ENCODE measurements at regions not wholly inside any gene's neighbourhood (a gene's known extent, or its start where the extent isn't known, plus 50 kb on each side); places are given as distances from the start of the nearest gene placed in this dataset.
"Not testable (repeated sequence)": the region's sequence is repeated elsewhere in the genome, so short reads cannot be mapped to it uniquely, and the experiment has no call there.

- Histone ChIP-seq H3K27me3 (ENCODE audit: control insufficient read depth in 5 of 5, insufficient read depth in 4 of 5, low read length in 5 of 5) (no peaks in the 10 kb centered on the region), H3K4me3 (ENCODE audit: low read depth in 1 of 5, low read length in 5 of 5) (no peak overlapping the region), H3K36me3 (ENCODE audit: control insufficient read depth in 5 of 5, insufficient read depth in 5 of 5, low read length in 5 of 5) (no peaks in the 10 kb centered on the region), H3K27ac (ENCODE audit: low read depth, low read length) (no peak overlapping the region), H3K9me3 (ENCODE audit: control insufficient read depth in 5 of 5, low read length in 5 of 5) (no peaks in the 10 kb centered on the region), H3K4me1 (ENCODE audit: control insufficient read depth in 5 of 5, insufficient read depth in 5 of 5, low read length in 5 of 5) (no peaks in the 10 kb centered on the region), H3K9ac (ENCODE audit: low read length in 5 of 5) (no peak overlapping the region)
Observed at GRCh38 chr12:59372956-59373355, 222.9 kb upstream of the SLC16A7 start.

DNA sequence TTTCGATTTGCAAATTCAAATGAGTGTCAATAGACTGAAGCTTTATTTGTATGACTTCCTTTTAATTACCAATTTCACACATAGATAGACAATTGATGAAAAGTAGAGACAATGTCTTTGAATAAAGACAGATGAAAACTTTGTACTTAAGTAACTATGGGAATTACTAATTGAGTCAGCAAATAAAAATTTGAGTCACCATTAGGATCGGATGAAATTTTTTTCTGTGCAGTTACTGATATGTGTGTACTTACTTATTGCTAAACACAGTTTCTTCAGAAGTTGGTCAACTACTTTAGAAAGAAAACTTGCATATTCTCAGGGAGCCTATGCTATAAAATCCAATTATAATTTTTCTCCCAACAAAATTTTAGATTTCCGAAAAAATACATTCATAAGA is 224.9 kb upstream of the SLC16A7 start:
- H3K27ac ChIP-seq (ENCODE audit: low read depth, low read length), result no peak overlapping the region
- no peak overlapping the region for H3K9ac ChIP-seq (ENCODE audit: low read length in 5 of 5)
- no peaks in the 10 kb centered on the region for H3K36me3 ChIP-seq (ENCODE audit: control insufficient read depth in 5 of 5, insufficient read depth in 5 of 5, low read length in 5 of 5)
- no peak overlapping the region for H3K4me3 ChIP-seq (ENCODE audit: low read depth in 1 of 5, low read length in 5 of 5)
- H3K4me1 ChIP-seq (ENCODE audit: control insufficient read depth in 5 of 5, insufficient read depth in 5 of 5, low read length in 5 of 5), result no peaks in the 10 kb centered on the region
- H3K9me3 ChIP-seq (ENCODE audit: control insufficient read depth in 5 of 5, low read length in 5 of 5), result no peaks in the 10 kb centered on the region
- no peaks in the 10 kb centered on the region for H3K27me3 ChIP-seq (ENCODE audit: control insufficient read depth in 5 of 5, insufficient read depth in 4 of 5, low read length in 5 of 5)

DNA sequence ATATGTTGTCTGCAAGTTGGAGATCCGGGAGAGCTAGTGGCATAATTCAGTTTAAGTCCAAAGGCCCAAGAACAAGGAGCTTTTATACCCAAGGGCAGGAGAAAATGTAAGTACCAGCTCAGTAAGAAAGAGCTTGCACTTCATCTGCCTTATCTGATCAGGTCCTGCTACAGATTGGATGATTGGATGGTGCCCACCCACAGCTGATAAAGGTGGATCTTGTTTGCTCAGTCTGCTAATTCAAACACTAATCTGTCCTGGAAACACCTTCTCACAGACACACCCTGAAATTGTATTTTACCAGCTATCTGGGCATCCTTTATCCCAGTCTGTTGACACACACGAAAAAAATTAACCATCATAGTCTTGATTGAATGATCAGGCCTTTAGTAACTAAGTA is 230.7 kb upstream of the SLC16A7 start:
- no peaks in the 10 kb centered on the region for H3K27me3 ChIP-seq (ENCODE audit: control insufficient read depth in 5 of 5, insufficient read depth in 4 of 5, low read length in 5 of 5)
- no peaks in the 10 kb centered on the region for H3K4me1 ChIP-seq (ENCODE audit: control insufficient read depth in 5 of 5, insufficient read depth in 5 of 5, low read length in 5 of 5)
- H3K9ac ChIP-seq (ENCODE audit: low read length in 5 of 5), result no peak overlapping the region
- H3K36me3 ChIP-seq (ENCODE audit: control insufficient read depth in 5 of 5, insufficient read depth in 5 of 5, low read length in 5 of 5), result no peaks in the 10 kb centered on the region
- no peaks in the 10 kb centered on the region for H3K9me3 ChIP-seq (ENCODE audit: control insufficient read depth in 5 of 5, low read length in 5 of 5)
- H3K4me3 ChIP-seq (ENCODE audit: low read depth in 1 of 5, low read length in 5 of 5), result no peak overlapping the region
- H3K27ac ChIP-seq (ENCODE audit: low read depth, low read length), result no peak overlapping the region

DNA sequence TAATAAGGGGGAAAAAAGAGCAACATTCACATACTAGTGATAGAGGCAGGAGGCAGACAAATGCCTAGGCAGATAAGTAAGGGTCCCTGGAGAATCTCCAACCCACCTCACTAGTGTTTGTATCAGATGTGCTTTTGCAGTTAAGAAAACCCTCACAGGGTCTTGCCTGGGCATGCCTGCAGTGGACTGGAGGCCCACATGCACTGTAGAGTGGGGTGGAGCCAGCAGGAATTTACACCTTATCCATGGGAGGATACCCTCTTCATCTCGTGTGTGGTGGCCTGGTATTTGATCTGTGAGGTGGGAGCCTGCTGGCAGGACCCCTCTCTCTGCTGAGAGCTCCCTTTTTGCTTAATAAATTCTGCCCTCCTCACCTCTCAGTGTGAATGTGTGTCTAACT is 238.0 kb upstream of the SLC16A7 start:
- no peak overlapping the region for H3K4me3 ChIP-seq (ENCODE audit: low read depth in 1 of 5, low read length in 5 of 5)
- no peaks in the 10 kb centered on the region for H3K4me1 ChIP-seq (ENCODE audit: control insufficient read depth in 5 of 5, insufficient read depth in 5 of 5, low read length in 5 of 5)
- H3K9ac ChIP-seq (ENCODE audit: low read length in 5 of 5), result no peak overlapping the region
- no peaks in the 10 kb centered on the region for H3K9me3 ChIP-seq (ENCODE audit: control insufficient read depth in 5 of 5, low read length in 5 of 5)
- H3K27ac ChIP-seq (ENCODE audit: low read depth, low read length), result no peak overlapping the region
- H3K27me3 ChIP-seq (ENCODE audit: control insufficient read depth in 5 of 5, insufficient read depth in 4 of 5, low read length in 5 of 5), result no peaks in the 10 kb centered on the region
- H3K36me3 ChIP-seq (ENCODE audit: control insufficient read depth in 5 of 5, insufficient read depth in 5 of 5, low read length in 5 of 5), result no peaks in the 10 kb centered on the region

- H3K27ac ChIP-seq (ENCODE audit: low read depth, low read length); H3K4me1 ChIP-seq (ENCODE audit: control insufficient read depth in 5 of 5, insufficient read depth in 5 of 5, low read length in 5 of 5); H3K36me3 ChIP-seq (ENCODE audit: control insufficient read depth in 5 of 5, insufficient read depth in 5 of 5, low read length in 5 of 5); H3K27me3 ChIP-seq (ENCODE audit: control insufficient read depth in 5 of 5, insufficient read depth in 4 of 5, low read length in 5 of 5); H3K9me3 ChIP-seq (ENCODE audit: control insufficient read depth in 5 of 5, low read length in 5 of 5); H3K4me3 ChIP-seq (ENCODE audit: low read depth in 1 of 5, low read length in 5 of 5); H3K9ac ChIP-seq (ENCODE audit: low read length in 5 of 5): not testable (repeated sequence)
Observed at GRCh38 chr12:59346248-59346647, 249.6 kb upstream of the SLC16A7 start.

DNA sequence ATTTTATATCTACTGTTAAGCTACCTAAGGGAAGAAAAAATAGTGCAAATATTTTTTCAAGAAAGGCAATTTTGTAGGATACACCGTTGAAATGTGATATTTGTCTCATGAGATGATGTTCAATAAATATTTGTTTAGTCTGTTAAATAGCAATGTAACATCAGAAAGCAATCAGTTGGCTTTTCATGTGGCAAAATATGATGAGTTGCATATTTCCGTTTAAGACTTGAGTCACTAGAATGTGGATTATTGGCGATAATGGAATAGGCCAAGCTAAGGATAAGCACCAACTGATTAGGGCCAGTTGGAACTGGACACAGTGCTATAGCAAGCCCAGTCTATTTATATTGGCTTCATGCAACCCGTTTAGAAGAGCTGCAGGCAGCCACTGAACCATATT is 250.4 kb upstream of the SLC16A7 start:
- Histone ChIP-seq H3K4me3 (ENCODE audit: low read depth in 1 of 5, low read length in 5 of 5) (no peak overlapping the region), H3K27me3 (ENCODE audit: control insufficient read depth in 5 of 5, insufficient read depth in 4 of 5, low read length in 5 of 5) (no peaks in the 10 kb centered on the region)

DNA sequence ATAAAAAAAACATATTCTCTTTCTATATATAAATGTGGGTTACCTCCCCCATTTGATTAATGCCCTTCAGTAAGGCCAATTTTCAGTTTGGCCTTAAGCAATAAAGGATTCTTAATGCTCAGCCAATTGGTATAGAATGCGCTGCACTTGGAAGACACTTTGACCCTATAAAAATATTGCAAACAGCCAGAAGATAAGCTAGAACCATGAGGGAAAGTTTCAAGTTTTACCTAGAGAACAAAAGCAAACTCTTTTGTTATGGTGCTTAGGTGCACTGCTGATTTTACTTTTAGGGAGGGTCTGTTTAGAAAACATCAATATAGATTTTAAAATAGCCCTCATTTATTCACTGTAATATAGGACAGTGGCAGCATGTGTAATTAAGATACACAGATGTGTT is 251.6 kb upstream of the SLC16A7 start:
- Histone ChIP-seq H3K4me3 (ENCODE audit: low read depth in 1 of 5, low read length in 5 of 5) (no peak overlapping the region), H3K27me3 (ENCODE audit: control insufficient read depth in 5 of 5, insufficient read depth in 4 of 5, low read length in 5 of 5) (no peaks in the 10 kb centered on the region), H3K9ac (ENCODE audit: low read length in 5 of 5) (no peak overlapping the region), H3K9me3 (ENCODE audit: control insufficient read depth in 5 of 5, low read length in 5 of 5) (peaks cover 0 to 2% (median 0%) of the 10 kb centered on the region in 5 donors), H3K27ac (ENCODE audit: low read depth, low read length) (no peak overlapping the region), H3K4me1 (ENCODE audit: control insufficient read depth in 5 of 5, insufficient read depth in 5 of 5, low read length in 5 of 5) (no peaks in the 10 kb centered on the region), H3K36me3 (ENCODE audit: control insufficient read depth in 5 of 5, insufficient read depth in 5 of 5, low read length in 5 of 5) (no peaks in the 10 kb centered on the region)

More for the DNA sequence above, 250.4 kb upstream of the SLC16A7 start:
- Histone ChIP-seq H3K4me1 (ENCODE audit: control insufficient read depth in 5 of 5, insufficient read depth in 5 of 5, low read length in 5 of 5) (no peaks in the 10 kb centered on the region), H3K9me3 (ENCODE audit: control insufficient read depth in 5 of 5, low read length in 5 of 5) (peaks cover 0 to 2% (median 0%) of the 10 kb centered on the region in 5 donors), H3K9ac (ENCODE audit: low read length in 5 of 5) (no peak overlapping the region), H3K27ac (ENCODE audit: low read depth, low read length) (no peak overlapping the region), H3K36me3 (ENCODE audit: control insufficient read depth in 5 of 5, insufficient read depth in 5 of 5, low read length in 5 of 5) (no peaks in the 10 kb centered on the region)

- Histone ChIP-seq H3K9me3 (ENCODE audit: control insufficient read depth in 5 of 5, low read length in 5 of 5) (no peaks in the 10 kb centered on the region), H3K9ac (ENCODE audit: low read length in 5 of 5) (no peak overlapping the region), H3K4me1 (ENCODE audit: control insufficient read depth in 5 of 5, insufficient read depth in 5 of 5, low read length in 5 of 5) (no peaks in the 10 kb centered on the region), H3K4me3 (ENCODE audit: low read depth in 1 of 5, low read length in 5 of 5) (no peak overlapping the region), H3K27ac (ENCODE audit: low read depth, low read length) (no peak overlapping the region), H3K27me3 (ENCODE audit: control insufficient read depth in 5 of 5, insufficient read depth in 4 of 5, low read length in 5 of 5) (no peaks in the 10 kb centered on the region), H3K36me3 (ENCODE audit: control insufficient read depth in 5 of 5, insufficient read depth in 5 of 5, low read length in 5 of 5) (no peaks in the 10 kb centered on the region)
Observed at GRCh38 chr12:59329462-59329861, 266.4 kb upstream of the SLC16A7 start.

DNA sequence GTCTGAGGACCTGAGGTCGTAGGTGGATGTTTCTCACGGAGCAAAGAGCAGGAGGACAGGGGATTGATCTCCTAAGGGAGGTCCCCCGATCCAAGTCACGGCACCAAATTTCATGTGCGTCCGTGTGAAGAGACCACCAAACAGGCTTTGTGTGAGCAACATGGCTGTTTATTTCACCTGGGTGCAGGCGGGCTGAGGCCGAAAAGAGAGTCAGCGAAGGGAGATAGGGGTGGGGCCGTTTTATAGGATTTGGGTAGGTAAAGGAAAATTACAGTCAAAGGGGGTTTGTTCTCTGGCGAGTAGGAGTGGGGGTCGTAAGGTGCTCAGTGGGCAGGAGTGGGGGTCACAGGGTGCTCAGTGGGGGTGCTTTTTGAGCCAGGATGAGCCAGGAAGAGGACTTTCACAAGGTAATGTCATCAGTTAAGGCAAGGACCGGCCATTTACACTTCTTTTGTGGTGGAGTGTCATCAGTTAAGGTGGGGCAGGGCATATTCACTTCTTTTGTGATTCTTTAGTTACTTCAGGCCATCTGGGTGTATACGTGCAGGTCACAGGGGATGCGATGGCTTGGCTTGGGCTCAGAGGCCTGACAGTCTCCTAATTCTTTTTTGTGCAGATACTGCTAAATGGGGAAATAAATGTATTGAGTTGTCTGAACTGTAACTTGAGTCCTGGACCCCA is 267.3 kb upstream of the SLC16A7 start:
- H3K4me1 ChIP-seq (ENCODE audit: control insufficient read depth in 5 of 5, insufficient read depth in 5 of 5, low read length in 5 of 5); H3K27ac ChIP-seq (ENCODE audit: low read depth, low read length); H3K9ac ChIP-seq (ENCODE audit: low read length in 5 of 5); H3K9me3 ChIP-seq (ENCODE audit: control insufficient read depth in 5 of 5, low read length in 5 of 5); H3K36me3 ChIP-seq (ENCODE audit: control insufficient read depth in 5 of 5, insufficient read depth in 5 of 5, low read length in 5 of 5); H3K4me3 ChIP-seq (ENCODE audit: low read depth in 1 of 5, low read length in 5 of 5); H3K27me3 ChIP-seq (ENCODE audit: control insufficient read depth in 5 of 5, insufficient read depth in 4 of 5, low read length in 5 of 5): not testable (repeated sequence)

GRCh38 chr12:59326457-59326856 is 269.4 kb upstream of the SLC16A7 start:
- not testable (repeated sequence) for H3K27me3 ChIP-seq (ENCODE audit: control insufficient read depth in 5 of 5, insufficient read depth in 4 of 5, low read length in 5 of 5); H3K9me3 ChIP-seq (ENCODE audit: control insufficient read depth in 5 of 5, low read length in 5 of 5); H3K9ac ChIP-seq (ENCODE audit: low read length in 5 of 5); H3K4me1 ChIP-seq (ENCODE audit: control insufficient read depth in 5 of 5, insufficient read depth in 5 of 5, low read length in 5 of 5); H3K36me3 ChIP-seq (ENCODE audit: control insufficient read depth in 5 of 5, insufficient read depth in 5 of 5, low read length in 5 of 5); H3K4me3 ChIP-seq (ENCODE audit: low read depth in 1 of 5, low read length in 5 of 5); H3K27ac ChIP-seq (ENCODE audit: low read depth, low read length)

DNA sequence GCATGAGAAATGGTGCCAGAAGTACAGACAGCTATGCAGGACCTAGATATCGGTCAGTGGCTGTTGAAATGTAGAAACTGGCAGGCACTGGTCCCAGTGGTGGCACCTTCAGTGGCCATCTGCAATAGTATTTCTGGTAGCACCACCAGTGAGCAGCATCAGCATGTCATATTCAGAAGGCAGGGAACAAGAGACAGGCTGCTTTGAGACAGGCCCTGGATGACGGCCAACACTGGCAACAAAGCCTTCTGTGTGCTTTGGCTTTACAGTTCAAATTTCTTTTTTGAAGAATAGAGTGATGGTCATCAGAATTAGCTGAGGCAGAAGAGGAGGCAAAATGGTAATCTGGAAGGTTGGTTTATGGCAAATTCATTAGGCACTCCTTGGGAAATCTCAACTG is 273.4 kb upstream of the SLC16A7 start:
- no peaks in the 10 kb centered on the region for H3K36me3 ChIP-seq (ENCODE audit: control insufficient read depth in 5 of 5, insufficient read depth in 5 of 5, low read length in 5 of 5)
- H3K27ac ChIP-seq (ENCODE audit: low read depth, low read length), result no peak overlapping the region
- no peak overlapping the region for H3K9ac ChIP-seq (ENCODE audit: low read length in 5 of 5)
- H3K9me3 ChIP-seq (ENCODE audit: control insufficient read depth in 5 of 5, low read length in 5 of 5), result no peaks in the 10 kb centered on the region
- no peaks in the 10 kb centered on the region for H3K4me1 ChIP-seq (ENCODE audit: control insufficient read depth in 5 of 5, insufficient read depth in 5 of 5, low read length in 5 of 5)
- H3K27me3 ChIP-seq (ENCODE audit: control insufficient read depth in 5 of 5, insufficient read depth in 4 of 5, low read length in 5 of 5), result no peaks in the 10 kb centered on the region
- no peak overlapping the region for H3K4me3 ChIP-seq (ENCODE audit: low read depth in 1 of 5, low read length in 5 of 5)

Measured in subcutaneous abdominal adipose tissue (tissue), 5 donors.